HL-60 (cell line): ENCODE measurements at regions not wholly inside any gene's neighbourhood (a gene's known extent, or its start where the extent isn't known, plus 50 kb on each side); places are given as distances from the start of the nearest gene placed in this dataset.

ENCODE experiments used
- CTCF ChIP-seq: IDR thresholded peaks from one replicate; pipeline ENCODE4 v1.5.1; 2011; ENCODE audit warnings: low read length, control low read depth, inconsistent platforms; ENCODE audit not compliant: insufficient read depth
- GABPA ChIP-seq: IDR thresholded peaks from 2 replicates; pipeline ENCODE4 v1.6.1; 2012; ENCODE audit warnings: low read depth
- POLR2AphosphoS5 ChIP-seq: IDR thresholded peaks from 2 replicates; pipeline ENCODE4 v1.6.1; 2012; ENCODE audit warnings: low read depth
- SPI1 ChIP-seq: IDR thresholded peaks from 2 replicates; pipeline ENCODE4 v1.6.1; 2012; ENCODE audit warnings: low read depth, mild to moderate bottlenecking, borderline replicate concordance

- TF ChIP-seq CTCF (no peak), POLR2AphosphoS5 (no peak), GABPA (no peak), SPI1 (no peak)
Observed at GRCh38 chr3:84223512-84223911, 735.3 kb upstream of the CADM2 start.
